SK-N-MC (cell line): ENCODE measurements at regions not wholly inside any gene's neighbourhood (a gene's known extent, or its start where the extent isn't known, plus 50 kb on each side); places are given as distances from the start of the nearest gene placed in this dataset.

Experiments
- EZH2 ChIP-seq: fragments of 200-600 bp; sonication (generic); IDR thresholded peaks from one replicate; pipeline ENCODE4 v1.6.1; 2017; ENCODE audit warnings: antibody characterized with exemption
- FOXP2 ChIP-seq: optimal IDR thresholded peaks from 2 replicates; pipeline ENCODE3; 2011; ENCODE audit warnings: mild to moderate bottlenecking, moderate library complexity; ENCODE audit not compliant: insufficient read depth; ENCODE audit errors: extremely low read length, control extremely low read depth
- POLR2AphosphoS5 ChIP-seq: IDR thresholded peaks from 2 replicates; pipeline ENCODE4 v1.6.1; 2012; ENCODE audit warnings: mild to moderate bottlenecking, low read depth, low read length, borderline replicate concordance

- TF ChIP-seq EZH2 (no peak), POLR2AphosphoS5 (no peak), FOXP2 (no peak)
Measured at GRCh38 chr9:2557693-2558092, 63.9 kb upstream of the VLDLR start.
